ENCODE measurements at regions not wholly inside any gene's neighbourhood (a gene's known extent, or its start where the extent isn't known, plus 50 kb on each side); places are given as distances from the start of the nearest gene placed in this dataset.

GRCh38 chr14:51323492-51323891 lies 83.4 kb downstream of the TMX1 start:
- CTCF ChIA-PET: no interaction called here
- DNase-seq: no peak
- WGBS (ENCODE audit: insufficient coverage): 100% methylated on average over 2 of the region's 3 CpGs
- no peak overlapping the region for H3K27ac ChIP-seq (ENCODE audit: insufficient read depth in 1 of 2, low read depth in 1 of 2, low read length in 2 of 2, poor library complexity in 1 of 2, severe bottlenecking in 2 of 2)
- no peaks in the 10 kb centered on the region for H3K27me3 ChIP-seq (replicated peaks in 2 of 5; ENCODE audit: control insufficient read depth in 4 of 5, insufficient read depth in 5 of 5, low read length in 4 of 5)
- H3K4me3 ChIP-seq (ENCODE audit: control insufficient read depth in 1 of 7, extremely low read depth in 1 of 7, insufficient read depth in 4 of 7, low read depth in 2 of 7, low read length in 6 of 7): no peak overlapping the region
- H3K4me1 ChIP-seq (ENCODE audit: control extremely low read depth in 1 of 4, control insufficient read depth in 4 of 4, insufficient read depth in 4 of 4, low read length in 3 of 4): peaks cover 0 to 2% (median under 1%) of the 10 kb centered on the region in 4 experiments
- H3K9me3 ChIP-seq (ENCODE audit: control extremely low read depth in 1 of 5, control insufficient read depth in 4 of 5, insufficient read depth in 2 of 5, low read depth in 1 of 5, low read length in 4 of 5): peaks cover 0 to 2% (median 0%) of the 10 kb centered on the region in 5 experiments
- H3K36me3 ChIP-seq (ENCODE audit: control insufficient read depth in 4 of 4, insufficient read depth in 4 of 4, low read length in 3 of 4): no peaks in the 10 kb centered on the region
- POLR2A ChIA-PET: interaction anchor here (0.5 kb wide), 1 partner anchor 360 kb away, joined by 3 read pairs; no protein-coding TSS in a partner anchor

DNA sequence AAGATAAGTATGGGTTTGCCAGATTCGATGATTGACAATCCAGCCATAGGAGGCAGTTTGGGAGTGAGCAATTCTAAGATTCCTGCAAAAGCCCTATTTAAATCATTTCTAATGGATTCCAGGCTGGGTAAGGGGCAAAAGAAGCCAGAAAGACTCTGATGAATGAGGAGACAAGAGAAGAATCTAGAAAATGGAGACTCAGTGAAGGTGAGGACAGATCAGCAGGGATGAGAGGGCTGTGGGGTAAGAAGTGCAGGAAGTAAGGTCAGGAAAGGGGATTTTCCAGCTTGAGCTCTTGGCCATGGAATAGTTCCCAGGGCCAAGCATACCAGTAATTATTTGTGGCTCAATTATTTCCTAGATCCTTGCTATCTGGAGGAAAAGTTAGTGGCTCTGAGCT lies 87.3 kb downstream of the TMX1 start:
- Histone ChIP-seq H3K27me3 (replicated peaks in 2 of 5; ENCODE audit: control insufficient read depth in 4 of 5, insufficient read depth in 5 of 5, low read length in 4 of 5) (no peaks in the 10 kb centered on the region), H3K36me3 (ENCODE audit: control insufficient read depth in 4 of 4, insufficient read depth in 4 of 4, low read length in 3 of 4) (no peaks in the 10 kb centered on the region), H3K4me1 (ENCODE audit: control extremely low read depth in 1 of 4, control insufficient read depth in 4 of 4, insufficient read depth in 4 of 4, low read length in 3 of 4) (peaks cover 0 to 2% (median under 1%) of the 10 kb centered on the region in 4 experiments), H3K4me3 (ENCODE audit: control insufficient read depth in 1 of 7, extremely low read depth in 1 of 7, insufficient read depth in 4 of 7, low read depth in 2 of 7, low read length in 6 of 7) (no peak overlapping the region), H3K27ac (ENCODE audit: insufficient read depth in 1 of 2, low read depth in 1 of 2, low read length in 2 of 2, poor library complexity in 1 of 2, severe bottlenecking in 2 of 2) (no peak overlapping the region), H3K9me3 (ENCODE audit: control extremely low read depth in 1 of 5, control insufficient read depth in 4 of 5, insufficient read depth in 2 of 5, low read depth in 1 of 5, low read length in 4 of 5) (peaks cover 0 to 2% (median 0%) of the 10 kb centered on the region in 5 experiments)
- WGBS (ENCODE audit: insufficient coverage): 100% methylated on average over 1 of the region's 1 CpG
- CTCF ChIA-PET: no interaction called here
- POLR2A ChIA-PET: no interaction called here
- no peak for DNase-seq

DNA sequence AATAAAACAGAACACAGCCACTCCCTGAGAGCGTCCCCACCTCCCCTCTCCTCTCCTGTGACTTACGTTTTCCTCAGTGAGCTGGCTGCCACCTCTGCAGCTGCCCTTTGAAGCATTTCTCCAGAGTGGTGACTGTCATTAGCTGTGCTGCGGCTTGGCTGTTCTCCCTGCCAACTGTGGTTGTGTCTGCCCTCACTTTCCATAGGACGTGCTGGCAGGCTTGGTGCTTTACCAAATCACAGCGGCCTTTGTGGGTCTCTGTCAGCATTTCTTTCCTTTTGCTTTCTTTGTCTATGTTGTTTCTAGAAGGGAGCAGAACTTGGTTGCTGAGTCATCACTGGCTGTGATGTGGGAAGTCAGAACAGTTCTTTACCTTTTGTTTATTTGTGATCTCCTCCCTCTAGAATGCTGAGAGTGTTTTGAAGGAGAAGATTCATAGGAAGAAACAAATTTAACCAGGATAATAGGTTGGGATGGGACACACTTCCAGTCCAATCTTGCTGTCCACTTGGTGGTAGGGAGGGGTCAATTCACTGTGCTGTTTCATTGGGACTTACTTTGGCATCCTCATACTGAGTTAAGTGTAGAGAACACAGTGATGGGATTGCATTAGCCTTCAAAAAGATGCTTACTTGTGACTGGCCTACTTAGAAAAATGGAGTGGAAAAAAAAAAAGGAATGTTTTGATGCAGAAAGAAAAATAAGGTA lies 88.2 kb downstream of the TMX1 start:
- no peaks in the 10 kb centered on the region for H3K36me3 ChIP-seq (ENCODE audit: control insufficient read depth in 4 of 4, insufficient read depth in 4 of 4, low read length in 3 of 4)
- no peak overlapping the region for H3K4me3 ChIP-seq (ENCODE audit: control insufficient read depth in 1 of 7, extremely low read depth in 1 of 7, insufficient read depth in 4 of 7, low read depth in 2 of 7, low read length in 6 of 7)
- DNase-seq: peak; percentile 17 to 58 (median 56)
- POLR2A ChIA-PET: no interaction called here
- H3K9me3 ChIP-seq (ENCODE audit: control extremely low read depth in 1 of 5, control insufficient read depth in 4 of 5, insufficient read depth in 2 of 5, low read depth in 1 of 5, low read length in 4 of 5): peaks cover 0 to 2% (median 0%) of the 10 kb centered on the region in 5 experiments
- no peak overlapping the region for H3K27ac ChIP-seq (ENCODE audit: insufficient read depth in 1 of 2, low read depth in 1 of 2, low read length in 2 of 2, poor library complexity in 1 of 2, severe bottlenecking in 2 of 2)
- 18% methylated on average over 5 of the region's 5 CpGs for whole genome bisulfite sequencing (ENCODE audit: insufficient coverage)
- H3K4me1 ChIP-seq (ENCODE audit: control extremely low read depth in 1 of 4, control insufficient read depth in 4 of 4, insufficient read depth in 4 of 4, low read length in 3 of 4): peaks cover 0 to 2% (median under 1%) of the 10 kb centered on the region in 4 experiments
- H3K27me3 ChIP-seq (replicated peaks in 2 of 5; ENCODE audit: control insufficient read depth in 4 of 5, insufficient read depth in 5 of 5, low read length in 4 of 5): no peaks in the 10 kb centered on the region
- CTCF ChIA-PET: interaction anchor here (0.9 kb wide), 1 partner anchor 45 kb away, joined by 3 read pairs; no protein-coding TSS in a partner anchor

GRCh38 chr14:51328772-51329353 lies 88.8 kb downstream of the TMX1 start:
- H3K27ac ChIP-seq (ENCODE audit: insufficient read depth in 1 of 2, low read depth in 1 of 2, low read length in 2 of 2, poor library complexity in 1 of 2, severe bottlenecking in 2 of 2): no peak overlapping the region
- no peaks in the 10 kb centered on the region for H3K36me3 ChIP-seq (ENCODE audit: control insufficient read depth in 4 of 4, insufficient read depth in 4 of 4, low read length in 3 of 4)
- H3K9me3 ChIP-seq (ENCODE audit: control extremely low read depth in 1 of 5, control insufficient read depth in 4 of 5, insufficient read depth in 2 of 5, low read depth in 1 of 5, low read length in 4 of 5): peaks cover 0 to 2% (median 0%) of the 10 kb centered on the region in 5 experiments
- peaks cover 0 to 2% (median under 1%) of the 10 kb centered on the region in 4 experiments for H3K4me1 ChIP-seq (ENCODE audit: control extremely low read depth in 1 of 4, control insufficient read depth in 4 of 4, insufficient read depth in 4 of 4, low read length in 3 of 4)
- ChIA-PET CTCF (interaction anchor here (0.9 kb wide), 1 partner anchor 45 kb away, joined by 3 read pairs; no protein-coding TSS in a partner anchor), POLR2A (no interaction called here)
- H3K27me3 ChIP-seq (replicated peaks in 2 of 5; ENCODE audit: control insufficient read depth in 4 of 5, insufficient read depth in 5 of 5, low read length in 4 of 5): no peaks in the 10 kb centered on the region
- H3K4me3 ChIP-seq (ENCODE audit: control insufficient read depth in 1 of 7, extremely low read depth in 1 of 7, insufficient read depth in 4 of 7, low read depth in 2 of 7, low read length in 6 of 7): no peak overlapping the region
- DNase-seq: no peak
- 89% methylated on average over 5 of the region's 6 CpGs for WGBS (ENCODE audit: insufficient coverage)

- no peaks in the 10 kb centered on the region for H3K9me3 ChIP-seq (ENCODE audit: control extremely low read depth in 1 of 5, control insufficient read depth in 4 of 5, insufficient read depth in 2 of 5, low read depth in 1 of 5, low read length in 4 of 5)
- DNase-seq: no peak
- no peak overlapping the region for H3K27ac ChIP-seq (ENCODE audit: insufficient read depth in 1 of 2, low read depth in 1 of 2, low read length in 2 of 2, poor library complexity in 1 of 2, severe bottlenecking in 2 of 2)
- WGBS (ENCODE audit: insufficient coverage): 96% methylated on average over 3 of the region's 8 CpGs
- H3K4me1 ChIP-seq (ENCODE audit: control extremely low read depth in 1 of 4, control insufficient read depth in 4 of 4, insufficient read depth in 4 of 4, low read length in 3 of 4): peaks cover 0 to 2% (median under 1%) of the 10 kb centered on the region in 4 experiments
- H3K36me3 ChIP-seq (ENCODE audit: control insufficient read depth in 4 of 4, insufficient read depth in 4 of 4, low read length in 3 of 4): no peaks in the 10 kb centered on the region
- H3K4me3 ChIP-seq (ENCODE audit: control insufficient read depth in 1 of 7, extremely low read depth in 1 of 7, insufficient read depth in 4 of 7, low read depth in 2 of 7, low read length in 6 of 7): no peak overlapping the region
- CTCF ChIA-PET: no interaction called here
- POLR2A ChIA-PET: no interaction called here
- peaks cover 0 to 2% (median 0%) of the 10 kb centered on the region in 5 experiments for H3K27me3 ChIP-seq (replicated peaks in 2 of 5; ENCODE audit: control insufficient read depth in 4 of 5, insufficient read depth in 5 of 5, low read length in 4 of 5)
Observed at GRCh38 chr14:51331486-51332367, 91.7 kb downstream of the TMX1 start.

- Histone ChIP-seq H3K4me1 (ENCODE audit: control extremely low read depth in 1 of 4, control insufficient read depth in 4 of 4, insufficient read depth in 4 of 4, low read length in 3 of 4) (no peaks in the 10 kb centered on the region), H3K4me3 (ENCODE audit: control insufficient read depth in 1 of 7, extremely low read depth in 1 of 7, insufficient read depth in 4 of 7, low read depth in 2 of 7, low read length in 6 of 7) (no peak overlapping the region), H3K27ac (ENCODE audit: insufficient read depth in 1 of 2, low read depth in 1 of 2, low read length in 2 of 2, poor library complexity in 1 of 2, severe bottlenecking in 2 of 2) (no peak overlapping the region), H3K36me3 (ENCODE audit: control insufficient read depth in 4 of 4, insufficient read depth in 4 of 4, low read length in 3 of 4) (no peaks in the 10 kb centered on the region), H3K27me3 (replicated peaks in 2 of 5; ENCODE audit: control insufficient read depth in 4 of 5, insufficient read depth in 5 of 5, low read length in 4 of 5) (peaks cover 0 to 2% (median 0%) of the 10 kb centered on the region in 5 experiments), H3K9me3 (ENCODE audit: control extremely low read depth in 1 of 5, control insufficient read depth in 4 of 5, insufficient read depth in 2 of 5, low read depth in 1 of 5, low read length in 4 of 5) (no peaks in the 10 kb centered on the region)
- DNase-seq: no peak
- ChIA-PET CTCF (interaction anchor here (0.6 kb wide), 1 partner anchor 23 kb away, joined by 3 read pairs; no protein-coding TSS in a partner anchor), POLR2A (no interaction called here)
- 100% methylated on average over 2 of the region's 4 CpGs for WGBS (ENCODE audit: insufficient coverage)
Observed at GRCh38 chr14:51333299-51333698, 93.3 kb downstream of the TMX1 start.
